Fibroblast of lung (primary cell): ENCODE measurements at regions not wholly inside any gene's neighbourhood (a gene's known extent, or its start where the extent isn't known, plus 50 kb on each side); places are given as distances from the start of the nearest gene placed in this dataset.

Experiments used
- DNase-seq, 2 donors: peaks; one replicate each; pipeline versions ENCODE4 v3.0.0 to v3.0.0-alpha.2; 2010; ENCODE audit warnings: low read depth in 2 of 2
- H2AFZ ChIP-seq: 2 replicates; pipeline ENCODE4 v1.5.1; 2012; ENCODE audit warnings: low read length, control low read depth, inconsistent platforms
- H3K27ac ChIP-seq: 2 replicates; pipeline ENCODE4 v1.5.1; 2011; ENCODE audit warnings: low read length, control low read depth; ENCODE audit not compliant: insufficient read depth
- H3K27me3 ChIP-seq: 2 replicates; pipeline ENCODE4 v1.5.1; 2011; ENCODE audit warnings: mild to moderate bottlenecking, low read length; ENCODE audit not compliant: control insufficient read depth, insufficient read depth
- H3K36me3 ChIP-seq: 2 replicates; pipeline ENCODE4 v1.5.1; 2011; ENCODE audit warnings: low read length; ENCODE audit not compliant: control insufficient read depth, insufficient read depth
- H3K4me1 ChIP-seq: 2 replicates; pipeline ENCODE4 v1.5.1; 2011; ENCODE audit warnings: low read length; ENCODE audit not compliant: control insufficient read depth, insufficient read depth; ENCODE audit errors: extremely low read depth
- H3K4me2 ChIP-seq: 2 replicates; pipeline ENCODE4 v1.5.1; 2011; ENCODE audit warnings: low read length, control low read depth; ENCODE audit not compliant: insufficient read depth; ENCODE audit errors: extremely low read depth
- H3K4me3 ChIP-seq, 4 experiments: fragments of 200-600 bp in 1 of 4; sonication (generic) in 1 of 4; replicated peaks in 1 of 4; 2 replicates each; pipeline ENCODE4 v1.5.1; 2011 to 2016; ENCODE audit warnings: low read length in 4 of 4, low read depth in 3 of 4, mild to moderate bottlenecking in 3 of 4, control low read depth in 2 of 4, inconsistent platforms in 1 of 4, mixed read lengths in 1 of 4; ENCODE audit not compliant: insufficient read depth in 1 of 4; ENCODE audit errors: control extremely low read depth in 1 of 4
- H3K79me2 ChIP-seq: 2 replicates; pipeline ENCODE4 v1.5.1; 2012; ENCODE audit warnings: mild to moderate bottlenecking, low read length, inconsistent platforms; ENCODE audit not compliant: control insufficient read depth, insufficient read depth
- H3K9ac ChIP-seq: 2 replicates; pipeline ENCODE4 v1.5.1; 2011; ENCODE audit warnings: mild to moderate bottlenecking, low read length, control low read depth; ENCODE audit not compliant: insufficient read depth
- H3K9me3 ChIP-seq: 2 replicates; pipeline ENCODE4 v1.5.1; 2012; ENCODE audit warnings: low read depth, low read length; ENCODE audit not compliant: control insufficient read depth, insufficient read depth
- H4K20me1 ChIP-seq: 2 replicates; pipeline ENCODE4 v1.5.1; 2011; ENCODE audit warnings: low read length; ENCODE audit not compliant: control insufficient read depth, insufficient read depth; ENCODE audit errors: extremely low read depth
- CTCF ChIP-seq, 2 donors: IDR thresholded peaks in 1 of 2; conservative IDR thresholded peaks in 1 of 2; 1 replicate in 1 of 2; 2 replicates in 1 of 2; pipeline ENCODE4 v1.5.1; 2011 to 2012; ENCODE audit warnings: low read length in 2 of 2, control low read depth in 1 of 2, inconsistent platforms in 1 of 2, low read depth in 1 of 2, mild to moderate bottlenecking in 1 of 2
- EZH2 ChIP-seq: IDR thresholded peaks from 2 replicates; pipeline ENCODE4 v1.5.1; 2012; ENCODE audit warnings: low read length, control low read depth, mild to moderate bottlenecking; ENCODE audit errors: missing control alignments

- Histone ChIP-seq H3K4me2 (no peak overlapping the region), H3K9me3 (no peaks in the 10 kb centered on the region), H3K79me2 (no peaks in the 10 kb centered on the region), H2AFZ (no peak overlapping the region), H3K9ac (no peak overlapping the region), H4K20me1 (no peaks in the 10 kb centered on the region), H3K4me3 (peak overlapping the region in 1 of 4 experiments; percentile 9), H3K27ac (no peak overlapping the region), H3K27me3 (no peaks in the 10 kb centered on the region), H3K36me3 (no peaks in the 10 kb centered on the region), H3K4me1 (no peaks in the 10 kb centered on the region)
- DNase-seq = peak; percentile 41 to 77
- TF ChIP-seq CTCF (conservative IDR thresholded peaks at IDR 0.05 in 1 of 2, IDR thresholded peaks at IDR 0.05 in 1 of 2; ENCODE audit: low read depth in 1 of 2, low read length in 2 of 2) (no peak), EZH2 (no peak)
Measured at GRCh38 chr5:104344809-104345208, 782.2 kb upstream of the NUDT12 start.

GRCh38 chr5:104327801-104328200, 765.2 kb upstream of the NUDT12 start:
- Histone ChIP-seq H3K9ac (no peak overlapping the region), H4K20me1 (no peaks in the 10 kb centered on the region), H3K4me1 (no peaks in the 10 kb centered on the region), H2AFZ (no peak overlapping the region), H3K79me2 (no peaks in the 10 kb centered on the region), H3K9me3 (no peaks in the 10 kb centered on the region), H3K36me3 (no peaks in the 10 kb centered on the region), H3K27me3 (no peaks in the 10 kb centered on the region), H3K4me3 (no peak overlapping the region), H3K27ac (no peak overlapping the region), H3K4me2 (no peak overlapping the region)
- no peak for DNase-seq
- TF ChIP-seq CTCF (conservative IDR thresholded peaks at IDR 0.05 in 1 of 2, IDR thresholded peaks at IDR 0.05 in 1 of 2; ENCODE audit: low read depth in 1 of 2, low read length in 2 of 2) (no peak), EZH2 (no peak)

GRCh38 chr5:104326966-104327365, 764.4 kb upstream of the NUDT12 start:
- H2AFZ ChIP-seq = no peak overlapping the region
- no peak overlapping the region for H3K4me2 ChIP-seq
- no peaks in the 10 kb centered on the region for H3K36me3 ChIP-seq
- no peak overlapping the region for H3K9ac ChIP-seq
- no peaks in the 10 kb centered on the region for H3K9me3 ChIP-seq
- DNase-seq = no peak
- H3K27me3 ChIP-seq = no peaks in the 10 kb centered on the region
- no peak overlapping the region for H3K4me3 ChIP-seq
- no peaks in the 10 kb centered on the region for H4K20me1 ChIP-seq
- no peaks in the 10 kb centered on the region for H3K79me2 ChIP-seq
- no peak overlapping the region for H3K27ac ChIP-seq
- H3K4me1 ChIP-seq = no peaks in the 10 kb centered on the region
- no peak for TF ChIP-seq EZH2
- TF ChIP-seq CTCF (conservative IDR thresholded peaks at IDR 0.05 in 1 of 2, IDR thresholded peaks at IDR 0.05 in 1 of 2; ENCODE audit: low read depth in 1 of 2, low read length in 2 of 2) = no peak
